ENCODE measurements at regions not wholly inside any gene's neighbourhood (a gene's known extent, or its start where the extent isn't known, plus 50 kb on each side); places are given as distances from the start of the nearest gene placed in this dataset.

- Histone ChIP-seq H3K4me3 (replicated peaks; ENCODE audit: insufficient read depth, low read length) (no peak overlapping the region), H3K27me3 (ENCODE audit: insufficient read depth, poor library complexity, severe bottlenecking) (no peaks in the 10 kb centered on the region)
These were observed 479.1 kb upstream of the ZNF717 start for GRCh38 chr3:76264496-76264895.

DNA sequence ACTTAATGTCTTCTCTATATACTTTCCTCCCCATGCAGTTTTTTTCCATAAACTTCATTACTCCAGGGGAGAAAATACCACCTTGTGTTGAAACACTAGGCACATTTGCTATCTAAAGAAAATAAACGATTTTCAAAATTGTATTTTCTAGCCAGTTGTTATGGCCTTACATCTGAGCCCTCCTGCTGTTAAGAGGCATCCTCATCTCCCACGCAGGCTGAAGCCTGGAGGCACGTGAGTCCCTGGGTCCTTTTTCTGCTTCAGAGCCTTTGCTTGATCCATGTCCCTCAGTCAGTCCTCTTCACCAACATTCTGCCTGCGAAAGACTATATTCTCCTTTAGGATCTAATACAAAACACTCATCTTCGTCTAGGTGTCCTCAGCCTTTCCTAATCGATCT is 479.6 kb upstream of the ZNF717 start:
- DNase-seq (ENCODE audit: low read depth in 1 of 2, low spot score in 1 of 2) = no peak
- no peak overlapping the region for H3K4me3 ChIP-seq (replicated peaks; ENCODE audit: insufficient read depth, low read length)
- H3K27me3 ChIP-seq (ENCODE audit: insufficient read depth, poor library complexity, severe bottlenecking) = no peaks in the 10 kb centered on the region
- H3K27ac ChIP-seq (replicated peaks) = no peak overlapping the region
- no peak for TF ChIP-seq SPI1 (IDR thresholded peaks at IDR 0.05; ENCODE audit: borderline replicate concordance, low read depth)
- no peak for TF ChIP-seq GABPA (IDR thresholded peaks at IDR 0.05; ENCODE audit: low read depth)
- no peak for TF ChIP-seq POLR2AphosphoS5 (IDR thresholded peaks at IDR 0.05; ENCODE audit: low read depth)
- TF ChIP-seq, protein P1, sequence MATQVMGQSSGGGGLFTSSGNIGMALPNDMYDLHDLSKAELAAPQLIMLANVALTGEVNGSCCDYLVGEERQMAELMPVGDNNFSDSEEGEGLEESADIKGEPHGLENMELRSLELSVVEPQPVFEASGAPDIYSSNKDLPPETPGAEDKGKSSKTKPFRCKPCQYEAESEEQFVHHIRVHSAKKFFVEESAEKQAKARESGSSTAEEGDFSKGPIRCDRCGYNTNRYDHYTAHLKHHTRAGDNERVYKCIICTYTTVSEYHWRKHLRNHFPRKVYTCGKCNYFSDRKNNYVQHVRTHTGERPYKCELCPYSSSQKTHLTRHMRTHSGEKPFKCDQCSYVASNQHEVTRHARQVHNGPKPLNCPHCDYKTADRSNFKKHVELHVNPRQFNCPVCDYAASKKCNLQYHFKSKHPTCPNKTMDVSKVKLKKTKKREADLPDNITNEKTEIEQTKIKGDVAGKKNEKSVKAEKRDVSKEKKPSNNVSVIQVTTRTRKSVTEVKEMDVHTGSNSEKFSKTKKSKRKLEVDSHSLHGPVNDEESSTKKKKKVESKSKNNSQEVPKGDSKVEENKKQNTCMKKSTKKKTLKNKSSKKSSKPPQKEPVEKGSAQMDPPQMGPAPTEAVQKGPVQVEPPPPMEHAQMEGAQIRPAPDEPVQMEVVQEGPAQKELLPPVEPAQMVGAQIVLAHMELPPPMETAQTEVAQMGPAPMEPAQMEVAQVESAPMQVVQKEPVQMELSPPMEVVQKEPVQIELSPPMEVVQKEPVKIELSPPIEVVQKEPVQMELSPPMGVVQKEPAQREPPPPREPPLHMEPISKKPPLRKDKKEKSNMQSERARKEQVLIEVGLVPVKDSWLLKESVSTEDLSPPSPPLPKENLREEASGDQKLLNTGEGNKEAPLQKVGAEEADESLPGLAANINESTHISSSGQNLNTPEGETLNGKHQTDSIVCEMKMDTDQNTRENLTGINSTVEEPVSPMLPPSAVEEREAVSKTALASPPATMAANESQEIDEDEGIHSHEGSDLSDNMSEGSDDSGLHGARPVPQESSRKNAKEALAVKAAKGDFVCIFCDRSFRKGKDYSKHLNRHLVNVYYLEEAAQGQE (IDR thresholded peaks at IDR 0.05; ENCODE audit: insufficient replicate concordance, low read depth) = no peak
- no peak for TF ChIP-seq CTCF (IDR thresholded peaks at IDR 0.05; ENCODE audit: insufficient read depth, low read length)

More at GRCh38 chr3:76264496-76264895, 479.1 kb upstream of the ZNF717 start:
- DNase-seq (ENCODE audit: low read depth in 1 of 2, low spot score in 1 of 2) = no peak
- H3K27ac ChIP-seq (replicated peaks) = no peak overlapping the region
- TF ChIP-seq GABPA (IDR thresholded peaks at IDR 0.05; ENCODE audit: low read depth) = no peak
- no peak for TF ChIP-seq POLR2AphosphoS5 (IDR thresholded peaks at IDR 0.05; ENCODE audit: low read depth)
- TF ChIP-seq, protein P1 (IDR thresholded peaks at IDR 0.05; ENCODE audit: insufficient replicate concordance, low read depth) = no peak
- TF ChIP-seq SPI1 (IDR thresholded peaks at IDR 0.05; ENCODE audit: borderline replicate concordance, low read depth) = no peak
- TF ChIP-seq CTCF (IDR thresholded peaks at IDR 0.05; ENCODE audit: insufficient read depth, low read length) = no peak

GRCh38 chr3:76266511-76266910 is 481.2 kb upstream of the ZNF717 start:
- H3K27ac ChIP-seq (replicated peaks) = no peak overlapping the region
- no peak for TF ChIP-seq POLR2AphosphoS5 (IDR thresholded peaks at IDR 0.05; ENCODE audit: low read depth)
- TF ChIP-seq, protein P1 (IDR thresholded peaks at IDR 0.05; ENCODE audit: insufficient replicate concordance, low read depth) = no peak
- no peak for TF ChIP-seq CTCF (IDR thresholded peaks at IDR 0.05; ENCODE audit: insufficient read depth, low read length)
- TF ChIP-seq SPI1 (IDR thresholded peaks at IDR 0.05; ENCODE audit: borderline replicate concordance, low read depth) = no peak
- no peak for TF ChIP-seq GABPA (IDR thresholded peaks at IDR 0.05; ENCODE audit: low read depth)
- no peak for DNase-seq (ENCODE audit: low read depth in 1 of 2, low spot score in 1 of 2)
- no peak overlapping the region for H3K4me3 ChIP-seq (replicated peaks; ENCODE audit: insufficient read depth, low read length)
- H3K27me3 ChIP-seq (ENCODE audit: insufficient read depth, poor library complexity, severe bottlenecking) = no peaks in the 10 kb centered on the region

Data from HL-60 (cell line).